Fibroblast of pulmonary artery (primary cell): ENCODE measurements at regions not wholly inside any gene's neighbourhood (a gene's known extent, or its start where the extent isn't known, plus 50 kb on each side); places are given as distances from the start of the nearest gene placed in this dataset.

Experiments
- DNase-seq: peaks from one replicate; pipeline ENCODE4 v3.0.0-alpha.2; 2010; ENCODE audit warnings: low read depth
- H3K4me3 ChIP-seq: replicated peaks from 2 replicates; pipeline ENCODE4 v1.5.1; 2011; ENCODE audit warnings: low read depth, mild to moderate bottlenecking, control low read depth, low read length, moderate library complexity
- CTCF ChIP-seq: IDR thresholded peaks from 2 replicates; pipeline ENCODE4 v1.5.1; 2011; ENCODE audit warnings: mild to moderate bottlenecking, control low read depth, low read length, inconsistent platforms; ENCODE audit errors: missing control alignments

DNA sequence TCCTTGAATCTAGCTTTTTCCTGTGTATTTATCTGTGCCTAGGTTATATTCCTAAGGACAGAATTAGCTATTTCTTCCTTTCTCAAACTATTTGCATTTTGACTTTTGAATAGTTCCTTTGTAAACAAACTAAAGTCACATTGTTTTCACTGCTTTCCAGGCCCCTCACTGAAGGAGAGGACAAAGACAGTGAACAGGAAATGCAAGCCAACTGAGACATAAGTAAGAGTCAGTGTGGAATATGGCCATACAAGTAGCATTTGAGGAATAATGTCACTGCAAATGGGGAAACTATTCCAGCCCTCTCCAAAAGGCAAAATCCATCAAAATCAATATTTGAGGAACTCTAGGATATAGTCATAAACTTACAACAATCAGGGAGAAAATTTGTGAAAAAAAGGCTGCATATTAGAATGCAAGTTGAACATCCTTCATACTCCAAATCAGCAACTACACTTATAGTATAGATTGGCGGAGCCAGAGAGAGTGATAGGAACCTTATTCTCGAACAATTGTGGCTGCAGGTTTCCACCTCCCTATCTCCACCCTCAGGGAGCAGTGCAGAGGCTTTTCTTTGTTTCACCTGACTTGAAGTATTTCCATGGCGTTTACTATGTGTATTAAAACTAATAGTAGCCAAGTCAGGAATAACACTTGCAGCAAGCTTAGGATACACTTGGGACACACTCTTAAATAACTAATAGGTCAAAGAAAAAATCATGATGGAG, 1110.4 kb upstream of the ADGRL3 start:
- no peak for TF ChIP-seq CTCF
- DNase-seq, result no peak
- no peak overlapping the region for H3K4me3 ChIP-seq

DNA sequence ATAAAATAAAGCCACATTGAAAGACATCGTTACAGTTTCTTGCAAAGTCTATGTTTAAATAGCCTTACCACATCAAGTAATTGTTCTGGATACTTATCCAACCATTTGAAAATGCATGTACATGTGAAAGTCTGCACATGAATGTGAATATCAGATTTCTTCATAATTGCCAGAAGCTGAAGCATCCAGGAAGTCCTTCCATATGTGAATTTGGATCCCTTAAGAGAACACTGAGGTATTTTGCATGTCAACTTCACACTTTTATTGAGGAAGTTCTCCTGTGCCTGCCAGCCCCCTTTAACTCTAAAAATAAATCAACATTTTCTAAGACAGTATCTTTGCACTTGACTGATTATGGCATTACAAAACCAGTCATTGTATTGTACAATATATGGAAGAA, 1103.5 kb upstream of the ADGRL3 start:
- no peak for DNase-seq
- H3K4me3 ChIP-seq, result no peak overlapping the region
- TF ChIP-seq CTCF, result no peak

GRCh38 chr4:60116592-60116991, 1083.5 kb upstream of the ADGRL3 start:
- no peak overlapping the region for H3K4me3 ChIP-seq
- DNase-seq, result no peak
- TF ChIP-seq CTCF, result no peak

DNA sequence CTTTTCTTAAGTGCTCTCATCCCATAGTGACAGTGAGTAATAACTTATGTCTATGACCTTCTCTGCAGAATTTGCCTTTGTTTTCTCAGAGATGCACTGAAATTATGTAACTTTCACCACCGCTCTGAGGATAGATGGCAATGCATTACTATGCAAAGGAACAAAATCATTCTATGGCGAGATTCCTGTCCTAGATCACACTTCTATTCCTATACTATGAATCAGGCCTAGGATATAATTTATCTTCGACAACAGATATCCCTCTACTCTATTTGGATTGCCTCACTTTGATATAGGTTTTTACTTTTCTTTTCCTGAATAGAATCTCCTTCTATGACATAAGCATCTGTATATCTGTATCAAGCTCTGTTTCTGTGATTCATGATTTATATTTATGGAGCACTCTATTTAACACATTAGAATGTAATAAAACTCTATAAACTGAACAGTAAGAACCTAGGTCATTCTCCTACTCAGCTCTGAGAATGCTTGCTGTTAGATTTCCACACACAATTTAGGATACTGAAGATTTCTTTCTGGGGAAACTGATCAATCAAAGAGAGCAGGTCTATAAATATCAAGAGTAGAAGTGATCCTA, 1082.3 kb upstream of the ADGRL3 start:
- no peak for TF ChIP-seq CTCF
- H3K4me3 ChIP-seq, result no peak overlapping the region
- DNase-seq, result no peak

GRCh38 chr4:60122820-60123219, 1077.3 kb upstream of the ADGRL3 start:
- DNase-seq, result no peak
- TF ChIP-seq CTCF, result no peak

DNA sequence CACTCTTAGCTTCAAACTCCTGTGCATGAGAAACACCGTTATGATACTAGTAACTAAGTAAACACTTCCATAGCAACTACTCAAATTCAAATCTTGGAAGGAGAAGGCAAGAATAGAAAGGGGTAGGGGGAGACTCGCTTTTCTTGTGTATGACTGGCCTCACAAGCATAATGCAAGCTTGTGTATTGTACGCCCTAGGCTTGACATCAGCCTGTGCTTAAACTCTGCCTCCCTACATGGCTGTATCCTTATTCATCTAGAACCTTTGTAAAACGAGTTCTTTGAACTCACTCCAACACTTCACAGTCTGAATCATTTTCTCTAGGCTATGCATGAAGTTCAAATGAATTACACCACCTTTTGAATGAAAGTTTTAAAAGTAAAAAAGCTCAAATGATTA, 1071.2 kb upstream of the ADGRL3 start:
- no peak for DNase-seq
- H3K4me3 ChIP-seq, result no peak overlapping the region
- TF ChIP-seq CTCF, result no peak

More at GRCh38 chr4:60122820-60123219, 1077.3 kb upstream of the ADGRL3 start:
- no peak overlapping the region for H3K4me3 ChIP-seq

DNA sequence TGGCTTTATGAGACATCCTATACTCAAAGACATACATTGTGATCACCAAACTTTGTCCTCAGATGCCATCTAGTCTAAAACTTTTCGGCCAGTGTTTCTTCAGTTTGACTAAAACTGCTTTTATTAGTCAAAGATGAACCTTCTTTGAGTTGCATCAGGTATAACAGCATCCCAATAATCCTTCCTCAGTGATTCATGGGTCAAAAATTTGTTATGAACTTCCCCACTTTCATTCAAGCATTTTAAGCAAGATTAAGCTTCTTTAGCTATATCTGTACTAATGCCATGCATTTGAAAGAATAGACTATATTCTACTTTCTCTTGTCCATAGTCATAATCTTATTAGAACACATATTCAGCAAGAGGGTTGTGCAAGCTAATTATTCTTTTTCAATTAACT, 1070.4 kb upstream of the ADGRL3 start:
- no peak overlapping the region for H3K4me3 ChIP-seq
- no peak for DNase-seq
- TF ChIP-seq CTCF, result no peak
